Erythroblast (primary cell): ENCODE measurements at regions not wholly inside any gene's neighbourhood (a gene's known extent, or its start where the extent isn't known, plus 50 kb on each side); places are given as distances from the start of the nearest gene placed in this dataset.

ENCODE experiments used
- GATA1 ChIP-seq: IDR thresholded peaks from 2 replicates; pipeline ENCODE4 v1.6.1; 2011; ENCODE audit warnings: low read depth, mild to moderate bottlenecking, control low read depth, low read length, moderate library complexity
- POLR2A ChIP-seq: IDR thresholded peaks from 2 replicates; pipeline ENCODE4 v1.6.1; 2011; ENCODE audit warnings: mild to moderate bottlenecking, low read length

DNA sequence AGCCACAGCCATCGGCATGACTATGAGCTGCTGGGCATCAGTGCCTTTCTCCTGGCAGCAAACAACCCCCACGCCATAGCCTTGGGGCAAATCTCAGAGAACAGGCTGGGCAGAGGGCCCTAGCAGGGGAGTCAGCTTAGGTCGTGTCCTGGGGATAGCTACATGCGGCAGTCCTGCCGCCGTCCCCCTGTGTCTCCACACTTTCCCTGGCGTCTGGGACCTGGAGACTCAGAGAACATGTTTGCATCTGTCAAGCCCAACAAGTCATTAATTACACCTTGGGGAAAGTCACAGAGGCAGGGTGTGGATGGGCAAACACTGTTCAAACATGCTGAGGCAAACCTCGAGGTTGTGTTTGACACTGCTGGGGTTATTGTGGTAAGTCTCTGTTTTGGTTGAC lies 123.6 kb downstream of the C5orf15 start:
- TF ChIP-seq POLR2A (no peak), GATA1 (no peak)
